ENCODE measurements at regions not wholly inside any gene's neighbourhood (a gene's known extent, or its start where the extent isn't known, plus 50 kb on each side); places are given as distances from the start of the nearest gene placed in this dataset.
"Not testable (repeated sequence)": the region's sequence is repeated elsewhere in the genome, so short reads cannot be mapped to it uniquely, and the experiment has no call there.

- no peak for DNase-seq
These were observed 426.7 kb upstream of the ARX start for GRCh38 chrX:25442499-25442898.

GRCh38 chrX:25433307-25433706 lies 417.5 kb upstream of the ARX start:
- DNase-seq = no peak

- DNase-seq = no peak
These were observed 416.6 kb upstream of the ARX start for GRCh38 chrX:25432396-25432795.

- DNase-seq = peak; percentile 78
These were observed 412.2 kb upstream of the ARX start for GRCh38 chrX:25427873-25428555.

- not testable (repeated sequence) for DNase-seq
These were observed 388.4 kb upstream of the ARX start for GRCh38 chrX:25404163-25404562.

- no peak for DNase-seq
These were observed 373.5 kb upstream of the ARX start for GRCh38 chrX:25389266-25389665.

- no peak for DNase-seq
These were observed 367.4 kb upstream of the ARX start for GRCh38 chrX:25383196-25383595.

DNA sequence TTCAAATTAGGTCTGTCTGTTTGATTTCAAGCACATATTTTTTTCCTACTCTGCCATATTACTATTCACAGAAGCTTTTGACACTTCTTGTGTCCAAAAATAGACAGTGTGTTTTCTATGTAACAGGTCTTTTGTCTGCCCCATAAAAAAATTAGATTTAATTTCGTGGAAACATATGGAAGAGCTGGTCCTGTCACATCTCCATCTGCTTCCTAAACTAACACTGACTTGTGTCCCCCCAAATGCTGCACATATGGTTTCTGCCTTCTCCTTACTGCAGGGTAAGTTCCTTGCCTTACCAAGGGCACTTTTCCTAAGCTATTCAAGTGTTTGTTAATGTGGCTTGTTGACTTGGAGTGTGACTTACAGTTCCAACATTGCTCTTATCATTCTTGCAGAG lies 340.7 kb upstream of the ARX start:
- no peak for DNase-seq

- no peak for DNase-seq
These were observed 328.6 kb upstream of the ARX start for GRCh38 chrX:25344161-25344936.

DNA sequence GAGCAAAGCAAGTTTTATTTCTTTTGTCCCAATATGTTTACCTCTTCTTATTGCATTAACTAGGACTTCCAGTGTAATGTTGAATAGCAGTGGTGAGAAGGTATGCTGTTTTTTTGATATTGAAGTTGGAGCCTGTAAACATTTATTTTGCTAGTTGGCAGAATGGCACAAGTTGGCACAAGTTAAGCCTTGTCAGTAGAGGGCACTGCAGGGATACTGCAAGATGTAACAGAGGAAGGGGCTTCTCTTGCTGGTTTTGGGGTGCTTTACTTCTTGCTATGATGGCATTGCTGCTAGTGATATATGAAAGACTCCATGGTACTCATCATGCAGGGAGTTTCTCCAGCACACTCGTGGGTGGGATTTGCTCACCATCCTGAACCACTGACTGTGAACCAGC lies 327.3 kb upstream of the ARX start:
- DNase-seq = no peak

DNA sequence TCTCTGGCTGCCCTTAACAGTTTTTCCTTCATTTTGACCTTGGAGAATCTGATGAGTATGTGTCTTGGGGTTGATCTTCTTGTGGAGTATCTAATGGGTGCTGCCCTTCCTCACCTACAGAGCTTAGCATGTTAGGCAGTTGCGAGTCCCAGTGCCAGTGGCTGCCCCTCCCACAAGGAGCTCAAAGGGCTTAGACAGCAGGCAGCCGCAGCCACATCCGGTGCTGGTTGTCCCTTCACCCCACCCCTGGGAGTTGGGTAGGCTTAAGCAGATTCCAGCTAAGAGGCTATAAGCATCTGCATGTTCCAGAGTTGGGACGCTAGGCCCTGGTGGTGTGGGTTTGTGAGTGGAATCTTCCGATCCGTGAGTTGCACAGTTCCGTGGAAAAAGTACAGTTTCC lies 322.1 kb upstream of the ARX start:
- DNase-seq = no peak

DNA sequence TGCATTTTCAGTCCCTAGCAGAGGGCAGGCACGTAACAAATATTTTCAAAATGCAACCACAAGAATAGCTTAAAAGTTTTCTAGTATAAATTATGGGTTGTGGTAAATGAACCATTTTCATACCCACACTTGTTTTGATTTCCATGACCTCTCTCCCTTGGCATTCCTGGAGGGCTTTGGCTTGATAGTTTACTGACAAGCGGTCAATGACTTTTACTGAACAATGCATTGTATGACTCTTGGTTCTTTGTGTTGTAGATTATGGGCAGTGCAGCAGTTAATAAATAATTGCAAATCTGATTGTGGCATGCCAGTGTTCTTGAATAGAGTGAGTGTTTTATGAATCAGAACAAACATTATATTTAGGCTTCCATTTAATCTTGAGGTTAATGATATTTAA lies 285.2 kb upstream of the ARX start:
- DNase-seq = no peak

- DNase-seq = no peak
These were observed 281.1 kb upstream of the ARX start for GRCh38 chrX:25296850-25297249.

DNA sequence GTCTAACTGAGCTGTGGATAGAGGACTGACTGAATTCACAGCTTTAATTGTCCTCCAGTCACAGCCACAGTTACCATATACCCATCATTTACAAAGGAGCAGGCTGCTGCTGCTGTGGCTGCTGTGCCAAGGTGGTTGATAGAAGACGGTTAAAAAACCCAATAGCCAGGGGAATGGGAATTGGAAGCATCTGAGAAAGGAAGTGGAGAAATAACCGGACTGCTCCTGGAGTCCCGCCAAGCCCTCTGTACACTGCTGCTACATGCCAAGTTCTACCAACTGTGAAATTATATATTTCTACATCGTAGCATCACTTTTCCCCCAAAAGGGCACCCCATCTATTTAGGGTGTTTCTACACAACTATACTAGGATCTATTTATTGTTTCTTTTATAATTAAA lies 279.7 kb upstream of the ARX start:
- DNase-seq = no peak

- no peak for DNase-seq
These were observed 274.4 kb upstream of the ARX start for GRCh38 chrX:25290132-25290531.

DNA sequence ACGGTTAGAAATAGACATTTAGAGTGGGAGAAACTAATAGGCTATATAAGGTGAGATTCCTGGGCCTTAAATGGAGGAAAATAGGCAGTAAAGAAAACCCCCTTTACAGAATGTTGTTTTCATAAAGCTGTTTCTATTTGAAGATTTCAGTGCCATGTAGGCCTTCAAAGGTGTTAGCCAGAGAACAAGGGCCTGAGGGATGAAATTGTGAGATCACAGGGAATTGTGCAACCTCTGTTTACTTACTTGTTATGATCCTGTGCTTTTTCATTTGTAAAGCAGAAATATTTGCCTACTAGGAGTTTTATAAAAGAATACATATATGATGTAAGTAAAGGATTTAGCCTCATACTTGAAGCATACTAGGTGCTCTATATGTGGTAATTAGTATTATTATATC lies 272.9 kb upstream of the ARX start:
- no peak for DNase-seq

GRCh38 chrX:25287521-25287920 lies 271.8 kb upstream of the ARX start:
- DNase-seq = no peak

GRCh38 chrX:25285598-25285997 lies 269.8 kb upstream of the ARX start:
- no peak for DNase-seq

- DNase-seq = no peak
These were observed 263.7 kb upstream of the ARX start for GRCh38 chrX:25279510-25279909.

GRCh38 chrX:25278341-25278740 lies 262.6 kb upstream of the ARX start:
- no peak for DNase-seq

DNA sequence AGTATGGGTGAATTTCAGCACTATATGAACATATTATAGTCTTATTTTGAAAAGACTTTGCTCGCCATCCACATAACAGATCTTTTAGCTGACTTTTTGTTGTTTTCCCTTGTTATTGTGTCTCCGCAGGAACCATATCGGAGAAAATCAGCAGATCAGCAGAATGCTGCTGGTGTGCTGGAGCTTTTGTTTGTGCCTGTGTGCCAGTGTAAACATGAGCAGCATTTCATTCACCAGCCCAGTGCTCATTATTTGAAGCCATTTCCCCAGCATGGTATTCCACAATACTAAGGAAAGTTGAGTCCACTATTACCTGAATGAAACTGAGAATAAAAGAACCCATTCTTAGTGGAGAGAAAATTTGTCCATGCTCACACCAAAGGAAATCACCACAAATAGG lies 261.8 kb upstream of the ARX start:
- DNase-seq = no peak

DNA sequence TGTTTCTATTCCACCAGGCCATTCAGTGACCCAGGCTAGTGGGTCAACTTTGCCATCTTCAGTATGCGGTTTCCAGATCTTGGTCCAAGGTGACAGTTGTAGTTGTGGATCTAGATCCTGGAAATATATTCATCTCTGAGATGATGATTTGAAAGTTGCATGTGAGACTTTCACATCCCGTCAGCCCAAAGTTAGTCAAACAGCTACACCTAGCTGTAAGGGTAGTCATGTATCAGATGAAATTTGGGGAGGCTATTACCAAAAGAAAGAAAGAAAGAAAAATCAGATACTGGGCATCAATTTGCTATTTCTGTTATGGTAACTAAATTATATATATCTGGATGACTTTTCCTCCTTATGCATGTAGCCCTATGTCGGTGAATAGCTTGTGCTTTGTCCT lies 259.4 kb upstream of the ARX start:
- DNase-seq = no peak

- DNase-seq = no peak
These were observed 225.7 kb upstream of the ARX start for GRCh38 chrX:25241461-25241860.

DNA sequence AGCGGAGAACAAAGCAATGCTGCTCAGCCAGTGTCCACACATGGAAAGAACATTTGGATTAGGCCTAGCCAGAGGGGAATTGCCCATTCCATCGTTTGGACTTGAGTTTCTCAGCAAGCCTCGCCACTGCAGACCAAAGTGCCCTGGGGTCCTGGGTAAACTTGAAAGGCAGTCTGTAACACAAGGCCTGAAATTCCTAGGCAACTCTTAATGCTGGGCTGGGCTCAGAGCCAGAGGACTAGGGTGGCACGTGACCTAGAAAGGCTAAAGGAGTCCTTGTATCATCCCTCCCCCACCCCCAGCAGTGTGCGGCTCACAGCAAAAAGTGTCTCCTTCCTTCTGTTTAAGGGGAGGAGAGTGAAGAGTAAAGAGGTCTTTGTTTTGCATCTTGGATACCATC lies 210.4 kb upstream of the ARX start:
- no peak for DNase-seq

DNA sequence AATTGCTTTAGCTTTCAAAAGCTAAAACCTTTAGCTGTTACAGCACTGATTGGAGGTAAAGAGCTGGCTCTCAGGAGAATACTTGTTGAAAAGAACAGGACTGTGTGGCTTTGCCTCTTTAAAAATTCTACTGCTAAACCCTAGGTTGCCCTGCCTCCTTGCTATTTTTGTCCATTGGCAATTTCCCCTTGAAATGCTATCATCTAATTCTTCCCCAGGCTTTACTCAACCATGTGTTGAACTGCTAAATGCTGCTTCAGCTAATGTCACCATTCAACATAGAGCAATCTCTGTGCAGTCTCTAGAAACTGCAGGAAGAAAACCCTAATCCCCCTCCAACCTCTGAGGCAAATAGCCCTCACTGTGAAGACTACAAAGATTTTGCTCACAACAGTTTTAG lies 203.7 kb upstream of the ARX start:
- no peak for DNase-seq
